Motor neuron (in vitro differentiated cells): ENCODE measurements at regions not wholly inside any gene's neighbourhood (a gene's known extent, or its start where the extent isn't known, plus 50 kb on each side); places are given as distances from the start of the nearest gene placed in this dataset.

Experiments
- ATAC-seq, 8 experiments: fragments of 200-7000 bp; cut with Tn5 transposase; replicated peaks in 6 of 8; 2 replicates each; pipeline ENCODE4 v1.8.0; 2021; ENCODE audit warnings: mild to moderate bottlenecking in 8 of 8, moderate library complexity in 8 of 8
- H3K27ac ChIP-seq, 2 donors: fragments of 250-450 bp; sonication (Bioruptor Pico); 2 replicates each; pipeline ENCODE4 v1.9.0; 2021; ENCODE audit warnings: antibody characterized with exemption in 2 of 2, mild to moderate bottlenecking in 2 of 2, moderate library complexity in 1 of 2
- H3K4me1 ChIP-seq, 2 donors: fragments of 250-450 bp; sonication (Bioruptor Pico); replicated peaks in 1 of 2; 2 replicates each; pipeline ENCODE4 v1.6.1; 2021; ENCODE audit warnings: antibody characterized with exemption in 2 of 2, mild to moderate bottlenecking in 2 of 2, moderate library complexity in 1 of 2
- H3K4me3 ChIP-seq, 5 donors: fragments of 250-450 bp; sonication (Bioruptor Pico); 2 replicates each; pipeline ENCODE4 v1.9.0; 2021; ENCODE audit warnings: antibody characterized with exemption in 5 of 5, mild to moderate bottlenecking in 5 of 5, moderate library complexity in 4 of 5
- WGBS, 10 experiments: fragments of 450-650 bp; shearing (Covaris generic); methylation state at CpG; one replicate each; pipeline ENCODE4 v1.0.0; 2022; 5-methylcytosine and 5-hydroxymethylcytosine counted together
- in situ Hi-C, 9 experiments: fragments of 400-800 bp; cut with MboI; loops; one replicate each; pipeline ENCODE4 v1.15.0; 2021; ENCODE audit warnings: low sequenced_read_pairs in 9 of 9, low pct_unique_long_range_greater_than_20kb in 2 of 9; ENCODE audit not compliant: unreplicated experiment in 9 of 9

DNA sequence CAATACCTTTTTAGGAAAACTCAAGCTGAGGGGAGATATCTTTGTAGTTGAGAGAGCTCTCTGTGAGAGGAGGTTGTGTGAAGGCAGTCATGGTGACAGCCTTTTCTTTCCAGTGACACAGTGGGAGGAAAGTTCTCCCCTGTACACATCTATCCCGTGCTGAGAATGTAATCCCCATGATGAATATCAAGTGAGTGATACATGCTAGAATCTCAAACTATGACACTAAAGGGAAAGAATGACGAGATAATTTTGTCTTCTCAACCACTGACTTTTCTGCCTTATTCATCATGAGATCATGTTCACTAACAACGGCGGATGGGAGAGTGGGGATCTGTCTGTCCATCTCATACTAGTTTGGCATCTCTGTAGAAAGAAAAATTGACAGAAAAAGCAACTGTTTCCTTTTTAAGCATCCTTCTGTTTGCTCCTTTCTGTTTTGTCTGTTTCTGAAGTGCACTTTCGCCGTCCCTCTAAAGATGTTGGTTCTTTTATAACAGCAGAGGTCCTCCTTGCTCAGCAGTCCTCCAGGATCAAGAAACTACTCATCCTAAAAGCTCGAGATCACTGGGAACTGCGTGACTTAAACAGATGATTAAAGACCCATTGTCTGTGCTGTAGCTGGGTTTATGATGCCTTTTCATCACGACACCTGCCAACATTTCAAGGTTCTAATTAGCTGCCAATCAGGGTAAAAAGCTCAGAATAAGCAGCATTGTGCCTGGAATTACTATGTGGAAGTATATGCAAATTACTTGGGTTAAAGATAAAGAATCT lies 137.6 kb downstream of the DCK start:
- ATAC-seq, result peak in 3 of 8 experiments; percentile 29 to 36 (median 29)
- Histone ChIP-seq H3K4me3 (no peak overlapping the region), H3K27ac (no peak overlapping the region), H3K4me1 (peaks cover 3 to 4% of the 10 kb centered on the region in 2 donors)
- WGBS, 10 experiments, result 0 to 69% (median 42%) methylated on average over 2 to 8 of the region's 9 CpGs; no CpG with 5 or more reads in 1 of the 10 experiments
- in situ Hi-C loops, result no loop called here

DNA sequence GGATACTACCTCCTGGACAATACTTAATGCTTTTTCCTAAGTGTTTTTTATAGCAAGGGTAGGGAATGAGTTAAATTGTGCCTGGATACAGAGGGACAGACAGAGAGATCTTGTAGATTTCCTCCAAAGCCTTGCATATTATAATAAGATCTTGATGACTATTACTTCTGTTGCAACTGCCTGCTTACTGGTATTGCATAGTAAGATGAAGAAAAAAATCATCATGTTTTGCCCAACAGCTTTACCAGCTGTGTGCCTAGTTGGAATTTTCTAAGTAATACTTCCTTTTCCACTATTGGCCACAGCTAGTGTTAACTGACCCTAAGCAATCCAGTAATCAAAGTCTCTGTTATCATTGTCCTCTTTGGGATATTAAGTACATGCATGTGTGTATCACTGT lies 139.0 kb downstream of the DCK start:
- peak in 1 of 8 experiments; percentile 46 for ATAC-seq
- Histone ChIP-seq H3K4me3 (no peak overlapping the region), H3K27ac (no peak overlapping the region), H3K4me1 (peaks cover 3 to 4% of the 10 kb centered on the region in 2 donors)
- in situ Hi-C loops, result no loop called here

DNA sequence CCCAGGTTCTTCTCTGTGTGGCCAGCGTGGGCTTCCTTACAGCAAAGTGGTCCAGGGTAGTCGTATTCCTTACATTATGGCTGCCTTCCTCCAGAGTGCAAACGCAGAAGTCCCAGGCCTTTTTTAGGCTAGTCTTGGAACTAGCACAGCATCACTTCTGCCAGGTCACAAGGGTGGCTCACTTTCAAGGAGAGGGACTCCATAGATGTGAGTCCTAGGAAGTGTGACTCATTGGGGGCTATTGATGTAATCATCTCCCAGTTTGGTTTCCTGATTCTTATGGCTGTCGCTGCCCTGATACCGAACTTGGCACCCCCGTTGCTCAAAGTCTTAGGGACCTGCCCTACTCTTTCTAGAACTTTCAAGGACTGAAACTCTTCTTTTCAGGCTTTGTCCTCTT lies 140.0 kb downstream of the DCK start:
- no peak overlapping the region for H3K27ac ChIP-seq
- WGBS, 10 experiments, result 70 to 95% (median 82%) methylated on average over 2 to 5 of the region's 6 CpGs; no CpG with 5 or more reads in 3 of the 10 experiments
- no peak for ATAC-seq
- in situ Hi-C loops, result no loop called here
- no peak overlapping the region for H3K4me3 ChIP-seq
- peaks cover 3 to 7% of the 10 kb centered on the region in 2 donors for H3K4me1 ChIP-seq

DNA sequence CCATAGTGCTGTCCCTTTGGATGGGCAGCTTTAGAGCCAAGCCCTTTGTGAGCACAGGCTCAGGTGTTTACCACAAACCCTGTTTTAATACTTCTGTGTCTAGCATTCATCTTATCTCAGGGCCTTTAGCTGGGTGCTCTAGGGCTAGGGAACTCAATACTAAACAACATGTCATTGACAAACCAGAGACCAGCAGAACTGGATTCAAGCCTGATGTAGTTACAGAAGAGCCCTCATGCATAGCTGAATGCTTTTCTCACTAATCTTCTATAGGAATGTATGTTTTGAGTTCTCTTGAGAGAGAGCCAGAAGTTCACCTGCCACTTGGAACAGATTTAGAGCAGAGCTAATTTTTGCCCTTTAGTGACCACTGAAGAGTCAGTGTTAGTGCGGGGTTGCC lies 142.6 kb downstream of the DCK start:
- Histone ChIP-seq H3K4me1 (peaks cover 3 to 7% of the 10 kb centered on the region in 2 donors), H3K4me3 (no peak overlapping the region), H3K27ac (no peak overlapping the region)
- 86 to 100% (median 100%) methylated on average over 1 of the region's 1 CpG; no CpG with 5 or more reads in 7 of the 10 experiments for WGBS, 10 experiments
- no peak for ATAC-seq
- in situ Hi-C loops, result no loop called here

DNA sequence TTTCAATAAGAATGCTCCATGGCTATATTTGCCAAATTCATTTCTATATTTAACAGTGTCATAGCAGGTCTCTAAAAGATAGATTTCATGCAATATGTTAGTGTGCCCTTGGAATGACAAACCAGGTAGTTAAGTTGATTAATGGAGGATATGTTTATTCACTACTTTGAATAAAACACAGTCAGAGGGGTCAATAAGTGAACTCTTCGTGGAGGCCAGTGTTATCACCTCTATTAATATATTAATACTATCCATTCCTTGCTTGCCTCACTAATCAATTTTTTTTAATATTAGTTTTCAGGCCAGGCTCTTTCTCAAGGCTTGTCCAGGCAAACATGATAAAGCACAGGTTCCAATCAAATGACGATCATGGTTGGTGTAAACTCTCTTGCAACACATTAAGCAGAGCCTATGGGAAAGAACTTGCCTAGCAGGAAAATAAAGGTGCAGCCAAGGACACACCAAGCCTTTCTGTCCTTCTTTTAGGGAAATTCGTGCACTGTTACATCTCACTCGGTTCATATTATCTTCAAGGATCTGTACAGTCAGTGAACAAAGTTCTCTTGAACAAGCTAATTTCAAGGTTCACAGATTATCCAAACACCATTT lies 144.7 kb downstream of the DCK start:
- no peak overlapping the region for H3K27ac ChIP-seq
- ATAC-seq, result no peak
- H3K4me1 ChIP-seq, result peaks cover 0 to 3% of the 10 kb centered on the region in 2 donors
- in situ Hi-C loops, result no loop called here
- no peak overlapping the region for H3K4me3 ChIP-seq
- 36 to 100% (median 59%) methylated on average over 1 to 4 of the region's 4 CpGs; no CpG with 5 or more reads in 1 of the 10 experiments for WGBS, 10 experiments

DNA sequence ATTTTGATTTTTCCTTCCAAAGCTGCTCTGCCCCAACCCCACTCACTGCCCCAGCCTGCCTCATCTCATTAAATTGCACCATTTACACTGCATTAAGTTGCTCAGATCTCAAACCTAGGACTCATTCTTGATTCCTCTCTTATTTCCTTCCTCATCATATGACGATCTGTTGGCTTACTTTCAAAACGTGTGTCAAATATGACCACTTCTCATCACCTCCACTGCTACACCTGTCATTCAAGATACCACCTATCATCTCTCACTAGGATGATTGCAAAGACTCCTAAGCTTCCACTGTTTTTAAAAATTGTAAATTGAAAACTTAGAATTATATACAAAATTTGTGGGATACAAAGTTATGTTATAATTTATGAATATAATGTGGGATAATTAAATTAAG lies 147.1 kb downstream of the DCK start:
- WGBS, 10 experiments, result 0 to 100% (median 81%) methylated on average over 2 of the region's 2 CpGs
- Histone ChIP-seq H3K27ac (no peak overlapping the region), H3K4me1 (peaks cover 0 to 3% of the 10 kb centered on the region in 2 donors), H3K4me3 (no peak overlapping the region)
- no peak for ATAC-seq
- in situ Hi-C loops, result no loop called here

DNA sequence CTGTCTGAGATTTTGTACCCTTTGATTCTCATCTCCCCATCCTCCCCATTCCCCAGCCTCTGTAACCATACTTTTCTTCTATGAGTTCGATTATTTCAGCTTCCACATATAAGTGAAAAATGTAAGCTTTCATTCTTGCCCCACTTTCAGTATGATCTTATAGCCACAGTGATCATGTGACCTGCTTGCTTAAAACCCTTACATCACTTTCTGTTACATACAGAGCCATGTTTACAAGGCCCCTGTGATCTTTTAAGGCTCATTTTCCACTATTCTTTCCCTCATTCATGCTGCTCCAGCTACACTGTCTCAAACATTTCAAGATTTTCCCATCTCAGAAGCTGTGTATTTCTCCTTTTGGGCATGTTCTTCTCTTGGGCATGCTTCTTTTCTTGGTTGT lies 147.7 kb downstream of the DCK start:
- no peak for ATAC-seq
- Histone ChIP-seq H3K4me3 (no peak overlapping the region), H3K27ac (no peak overlapping the region), H3K4me1 (peaks cover 0 to 3% of the 10 kb centered on the region in 2 donors)
- WGBS, 10 experiments, result 0 to 90% (median 27%) methylated on average over 1 of the region's 1 CpG; no CpG with 5 or more reads in 2 of the 10 experiments
- in situ Hi-C loops, result no loop called here

DNA sequence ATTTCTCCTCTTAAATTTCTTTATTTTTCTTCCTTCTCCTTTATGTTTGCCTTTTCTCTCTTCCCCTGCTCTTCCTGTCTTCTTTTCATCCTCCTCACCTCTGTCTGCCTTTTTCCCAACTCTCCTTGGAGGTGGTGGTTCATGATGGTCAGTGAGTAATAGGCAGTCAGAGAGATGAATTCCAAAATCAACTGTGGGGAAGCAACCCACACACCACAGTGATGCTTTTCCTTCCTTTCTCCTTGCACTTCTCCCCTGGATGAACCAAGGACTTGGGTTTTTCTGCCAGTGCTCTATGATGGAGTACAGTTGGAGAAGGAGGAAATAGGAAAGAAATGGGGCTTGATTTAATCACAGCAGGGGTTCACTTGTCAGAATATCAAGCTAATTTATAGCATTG lies 153.8 kb downstream of the DCK start:
- Histone ChIP-seq H3K4me3 (no peak overlapping the region), H3K4me1 (no peaks in the 10 kb centered on the region), H3K27ac (no peak overlapping the region)
- no peak for ATAC-seq
- in situ Hi-C loops, result no loop called here

DNA sequence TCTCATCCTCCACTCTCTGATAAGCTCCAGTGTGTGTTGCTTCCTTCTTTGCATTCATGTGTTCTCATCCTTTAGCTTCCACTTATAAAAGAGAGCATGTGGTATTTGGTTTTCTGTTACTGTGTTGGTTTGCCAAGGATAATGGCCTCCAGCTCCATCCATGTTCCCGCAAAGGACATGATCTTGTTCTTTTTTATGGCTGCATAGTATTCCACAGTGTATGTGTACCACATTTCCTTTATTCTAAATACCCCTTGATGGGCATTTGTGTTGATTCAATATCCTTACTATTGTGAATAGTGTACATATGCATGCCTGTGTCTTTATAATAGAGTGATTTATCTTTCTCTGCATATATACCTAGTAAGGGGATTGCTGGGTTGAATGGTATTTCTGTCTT lies 155.1 kb downstream of the DCK start:
- WGBS, 10 experiments, result 60 to 100% (median 92%) methylated on average over 1 of the region's 1 CpG; no CpG with 5 or more reads in 1 of the 10 experiments

DNA sequence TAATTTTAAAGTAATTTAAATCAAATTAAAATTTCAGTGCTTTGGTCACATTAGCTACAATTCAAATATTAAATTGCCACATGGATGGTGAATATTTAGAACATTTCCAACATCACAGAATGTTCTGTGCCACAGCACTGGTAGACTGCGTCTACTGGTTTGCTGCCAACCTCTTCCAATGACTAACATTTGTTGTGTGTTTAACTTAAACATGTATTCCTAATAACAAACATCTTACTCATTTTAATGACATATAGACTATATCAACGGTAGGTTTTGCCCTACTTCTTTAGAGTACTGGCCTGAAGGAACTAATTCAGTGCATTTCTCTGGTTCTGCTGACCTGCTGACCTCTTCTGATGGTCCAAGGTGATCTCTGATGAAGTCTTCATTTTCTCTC lies 157.6 kb downstream of the DCK start:
- in situ Hi-C loops, result no loop called here
- no peak for ATAC-seq
- Histone ChIP-seq H3K27ac (no peak overlapping the region), H3K4me1 (no peaks in the 10 kb centered on the region), H3K4me3 (no peak overlapping the region)
- 0 to 100% (median 80%) methylated on average over 1 to 2 of the region's 2 CpGs for WGBS, 10 experiments

More for the DNA sequence above, 155.1 kb downstream of the DCK start:
- Histone ChIP-seq H3K27ac (no peak overlapping the region), H3K4me1 (no peaks in the 10 kb centered on the region), H3K4me3 (no peak overlapping the region)
- in situ Hi-C loops, result no loop called here
- no peak for ATAC-seq

DNA sequence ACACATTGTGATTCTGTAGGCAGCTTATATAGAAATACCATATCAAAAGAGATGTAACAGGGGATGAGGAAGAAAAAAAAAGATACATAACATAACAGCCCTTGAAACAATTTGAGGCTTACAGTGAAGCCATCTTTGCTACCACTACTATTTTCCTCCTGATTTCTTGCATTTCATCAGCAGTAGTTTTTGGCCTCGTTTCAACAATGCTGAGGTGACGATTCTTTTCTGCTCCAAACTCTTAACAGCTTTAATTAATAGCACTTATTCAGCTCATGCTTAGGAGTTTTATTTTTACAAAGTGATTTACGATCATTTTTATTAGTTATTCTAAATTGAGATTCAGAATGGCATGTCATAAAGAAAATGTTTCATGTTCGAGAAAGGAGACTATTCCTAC lies 163.2 kb downstream of the DCK start:
- in situ Hi-C loops, result no loop called here
- WGBS, 10 experiments, result 5 to 100% (median 56%) methylated on average over 1 to 4 of the region's 4 CpGs
- Histone ChIP-seq H3K27ac (no peak overlapping the region), H3K4me3 (no peak overlapping the region), H3K4me1 (peaks cover 0 to 6% of the 10 kb centered on the region in 2 donors)
- ATAC-seq, result no peak

DNA sequence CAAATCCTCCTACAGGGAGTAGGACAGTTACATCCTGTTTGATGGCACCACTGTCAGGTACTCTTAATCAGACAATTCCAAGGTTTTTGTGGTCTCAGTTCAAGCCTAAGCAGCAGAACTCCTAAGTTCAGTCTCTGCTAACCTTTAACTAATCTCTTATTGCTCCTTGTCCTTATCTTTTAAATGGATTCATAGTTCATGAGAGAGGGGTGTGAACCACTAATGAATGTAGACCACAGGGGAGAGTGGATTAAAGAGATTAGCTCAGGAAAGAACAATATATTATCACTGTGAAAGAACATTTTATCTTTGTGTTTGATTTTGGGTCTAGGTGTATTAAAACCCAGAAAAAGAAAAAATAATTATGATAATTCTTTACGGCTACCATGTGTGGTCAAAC lies 168.9 kb downstream of the DCK start:
- Histone ChIP-seq H3K4me1 (peaks cover 0 to 6% of the 10 kb centered on the region in 2 donors), H3K27ac (no peak overlapping the region), H3K4me3 (no peak overlapping the region)
- 33 to 100% (median 100%) methylated on average over 1 of the region's 1 CpG for WGBS, 10 experiments
- ATAC-seq, result no peak
- in situ Hi-C loops, result no loop called here

DNA sequence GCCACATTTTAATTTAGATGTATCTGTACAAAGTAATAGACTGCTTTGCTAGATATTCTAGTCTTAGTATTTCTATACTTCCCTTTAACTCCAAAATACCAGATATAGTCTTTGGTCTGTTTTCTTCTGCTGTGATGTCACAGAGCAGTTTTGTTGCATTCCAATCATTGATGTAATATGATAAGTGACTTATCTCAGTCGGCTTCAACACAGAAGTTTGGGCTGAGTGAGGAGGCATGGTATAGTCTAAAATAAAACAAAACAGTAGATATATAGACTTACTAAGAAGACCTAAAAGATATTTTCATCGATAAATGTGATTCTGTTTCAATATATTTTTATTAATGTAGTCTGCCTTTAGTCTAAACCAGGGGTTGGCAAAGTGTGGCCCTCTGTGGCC lies 169.9 kb downstream of the DCK start:
- in situ Hi-C loops, result no loop called here
- Histone ChIP-seq H3K27ac (no peak overlapping the region), H3K4me1 (peaks cover 0 to 5% of the 10 kb centered on the region in 2 donors), H3K4me3 (no peak overlapping the region)
- no peak for ATAC-seq
- 0 to 100% (median 78%) methylated on average over 1 to 2 of the region's 2 CpGs; no CpG with 5 or more reads in 3 of the 10 experiments for WGBS, 10 experiments

DNA sequence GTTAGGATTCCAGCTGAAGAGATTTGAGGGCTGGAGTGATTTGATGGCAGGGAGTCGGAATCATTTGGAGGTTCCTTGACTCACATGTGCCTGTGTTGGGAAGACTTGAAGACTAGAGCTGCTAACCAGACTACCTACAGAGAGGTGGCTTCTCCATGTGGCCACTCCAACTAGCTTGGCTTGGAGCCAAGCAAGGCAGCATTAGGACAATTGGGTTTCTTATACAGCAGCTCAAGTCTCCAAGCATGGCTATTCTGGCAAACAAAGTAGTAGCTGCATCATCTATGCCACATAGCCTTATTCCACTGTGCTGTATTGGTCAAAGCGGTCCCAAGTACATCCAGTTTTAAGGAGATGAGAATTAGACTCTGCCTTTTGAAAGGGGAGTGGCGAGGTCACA lies 171.7 kb upstream of the SLC4A4 start:
- in situ Hi-C loops, result no loop called here
- WGBS, 10 experiments, result 0 to 100% (median 88%) methylated on average over 1 to 3 of the region's 3 CpGs; no CpG with 5 or more reads in 1 of the 10 experiments
- ATAC-seq, result no peak
- no peak overlapping the region for H3K4me3 ChIP-seq
- H3K4me1 ChIP-seq, result no peaks in the 10 kb centered on the region
- H3K27ac ChIP-seq, result no peak overlapping the region
